Mesodermal cell (in vitro differentiated cells): ENCODE measurements at regions not wholly inside any gene's neighbourhood (a gene's known extent, or its start where the extent isn't known, plus 50 kb on each side); places are given as distances from the start of the nearest gene placed in this dataset.
"Not testable (repeated sequence)": the region's sequence is repeated elsewhere in the genome, so short reads cannot be mapped to it uniquely, and the experiment has no call there.

Source experiments
- H3K27ac ChIP-seq: 2 replicates; pipeline ENCODE4 v1.7.0; 2013; ENCODE audit warnings: mild to moderate bottlenecking, low read depth, low read length, moderate library complexity; ENCODE audit not compliant: severe bottlenecking
- H3K36me3 ChIP-seq: 2 replicates; pipeline ENCODE4 v1.7.1; 2013; ENCODE audit warnings: mild to moderate bottlenecking, low read length, moderate library complexity; ENCODE audit not compliant: control insufficient read depth, insufficient read depth
- H3K4me1 ChIP-seq: one replicate; pipeline ENCODE4 v1.7.1; 2013; ENCODE audit warnings: mild to moderate bottlenecking, low read length; ENCODE audit not compliant: insufficient read depth, control insufficient read depth, poor library complexity, severe bottlenecking
- H3K4me3 ChIP-seq: 2 replicates; pipeline ENCODE4 v1.7.0; 2013; ENCODE audit warnings: low read length, control low read depth, mild to moderate bottlenecking; ENCODE audit not compliant: insufficient read depth, poor library complexity, severe bottlenecking; ENCODE audit errors: extremely low read depth
- H3K9me3 ChIP-seq: 2 replicates; pipeline ENCODE4 v1.7.1; 2013; ENCODE audit warnings: mild to moderate bottlenecking, low read length, moderate library complexity; ENCODE audit not compliant: control insufficient read depth
- WGBS, 2 experiments: methylation state at CpG; one replicate each; pipeline ENCODE4 v1.1.5; 2013; ENCODE audit warnings: missing lambda C conversion rate in 2 of 2; ENCODE audit not compliant: insufficient coverage in 2 of 2; 5-methylcytosine and 5-hydroxymethylcytosine counted together

- Histone ChIP-seq H3K36me3 (no peaks in the 10 kb centered on the region), H3K4me1 (peaks cover 14% of the 10 kb centered on the region), H3K9me3 (no peaks in the 10 kb centered on the region), H3K4me3 (no peak overlapping the region), H3K27ac (no peak overlapping the region)
- WGBS, 2 experiments = 65 to 81% methylated on average over 2 to 3 of the region's 4 CpGs
Observed at GRCh38 chr9:87406543-87407166, 91.0 kb upstream of the DAPK1 start.

- H3K9me3 ChIP-seq, H3K4me3 ChIP-seq, H3K27ac ChIP-seq, H3K36me3 ChIP-seq: not testable (repeated sequence)
- WGBS, 2 experiments = 46 to 48% methylated on average over 5 to 8 of the region's 16 CpGs
- peaks cover 14% of the 10 kb centered on the region for H3K4me1 ChIP-seq
Observed at GRCh38 chr9:87410047-87411005, 87.3 kb upstream of the DAPK1 start.

GRCh38 chr9:87420884-87421283 lies 76.8 kb upstream of the DAPK1 start:
- no peak overlapping the region for H3K4me3 ChIP-seq
- no peaks in the 10 kb centered on the region for H3K9me3 ChIP-seq
- no peak overlapping the region for H3K27ac ChIP-seq

GRCh38 chr9:87421734-87422133 lies 75.9 kb upstream of the DAPK1 start:
- Histone ChIP-seq H3K36me3 (no peaks in the 10 kb centered on the region), H3K9me3 (no peaks in the 10 kb centered on the region), H3K4me3 (no peak overlapping the region), H3K4me1 (no peaks in the 10 kb centered on the region), H3K27ac (no peak overlapping the region)
- WGBS, 2 experiments = 82 to 89% methylated on average over 2 to 3 of the region's 3 CpGs

More at GRCh38 chr9:87420884-87421283, 76.8 kb upstream of the DAPK1 start:
- Histone ChIP-seq H3K36me3 (no peaks in the 10 kb centered on the region), H3K4me1 (no peaks in the 10 kb centered on the region)
- WGBS, 2 experiments = 100% methylated on average over 1 of the region's 1 CpG

- Histone ChIP-seq H3K27ac (no peak overlapping the region), H3K36me3 (no peaks in the 10 kb centered on the region), H3K4me3 (no peak overlapping the region), H3K9me3 (no peaks in the 10 kb centered on the region), H3K4me1 (no peaks in the 10 kb centered on the region)
- WGBS, 2 experiments = 100% methylated on average over 1 of the region's 1 CpG; no CpG with 5 or more reads in 1 of the 2 experiments
Observed at GRCh38 chr9:87422999-87423398, 74.7 kb upstream of the DAPK1 start.

GRCh38 chr9:87423885-87424284 lies 73.8 kb upstream of the DAPK1 start:
- 81% methylated on average over 3 of the region's 4 CpGs; no CpG with 5 or more reads in 1 of the 2 experiments for WGBS, 2 experiments
- not testable (repeated sequence) for H3K9me3 ChIP-seq, H3K4me3 ChIP-seq

GRCh38 chr9:87425202-87425601 lies 72.5 kb upstream of the DAPK1 start:
- no peaks in the 10 kb centered on the region for H3K36me3 ChIP-seq
- H3K4me3 ChIP-seq = no peak overlapping the region

More at GRCh38 chr9:87423885-87424284, 73.8 kb upstream of the DAPK1 start:
- not testable (repeated sequence) for H3K36me3 ChIP-seq, H3K4me1 ChIP-seq, H3K27ac ChIP-seq

GRCh38 chr9:87427851-87428506 lies 69.7 kb upstream of the DAPK1 start:
- WGBS, 2 experiments = 100% methylated on average over 2 to 5 of the region's 5 CpGs
- Histone ChIP-seq H3K4me1 (no peaks in the 10 kb centered on the region), H3K36me3 (no peaks in the 10 kb centered on the region), H3K9me3 (no peaks in the 10 kb centered on the region), H3K27ac (no peak overlapping the region), H3K4me3 (no peak overlapping the region)

More at GRCh38 chr9:87425202-87425601, 72.5 kb upstream of the DAPK1 start:
- Histone ChIP-seq H3K4me1 (no peaks in the 10 kb centered on the region), H3K9me3 (no peaks in the 10 kb centered on the region), H3K27ac (no peak overlapping the region)
- 91 to 100% methylated on average over 2 of the region's 2 CpGs for WGBS, 2 experiments

GRCh38 chr9:87428659-87429058 lies 69.0 kb upstream of the DAPK1 start:
- H3K27ac ChIP-seq = no peak overlapping the region
- no peaks in the 10 kb centered on the region for H3K9me3 ChIP-seq
- no peaks in the 10 kb centered on the region for H3K4me1 ChIP-seq
- no peak overlapping the region for H3K4me3 ChIP-seq
- WGBS, 2 experiments = 71 to 100% methylated on average over 1 of the region's 3 CpGs
- H3K36me3 ChIP-seq = no peaks in the 10 kb centered on the region

GRCh38 chr9:87431837-87432236 lies 65.8 kb upstream of the DAPK1 start:
- no peaks in the 10 kb centered on the region for H3K36me3 ChIP-seq
- H3K27ac ChIP-seq = no peak overlapping the region
- H3K9me3 ChIP-seq = no peaks in the 10 kb centered on the region
- no peaks in the 10 kb centered on the region for H3K4me1 ChIP-seq
- H3K4me3 ChIP-seq = no peak overlapping the region
- WGBS, 2 experiments = 88 to 89% methylated on average over 2 of the region's 3 CpGs
